MV-4-11 (cell line): ENCODE measurements at regions not wholly inside any gene's neighbourhood (a gene's known extent, or its start where the extent isn't known, plus 50 kb on each side); places are given as distances from the start of the nearest gene placed in this dataset.

ENCODE experiments used
- DNase-seq: peaks from one replicate; lab custom pipeline; 2025; lab: John Stamatoyannopoulos, UW

GRCh38 chr17:413016-413350 is 60.4 kb upstream of the RPH3AL start:
- DNase-seq = no peak

GRCh38 chr17:412211-413015 is 59.8 kb upstream of the RPH3AL start:
- DNase-seq = peak; percentile 65

GRCh38 chr17:411421-412120 is 59.0 kb upstream of the RPH3AL start:
- no peak for DNase-seq

DNA sequence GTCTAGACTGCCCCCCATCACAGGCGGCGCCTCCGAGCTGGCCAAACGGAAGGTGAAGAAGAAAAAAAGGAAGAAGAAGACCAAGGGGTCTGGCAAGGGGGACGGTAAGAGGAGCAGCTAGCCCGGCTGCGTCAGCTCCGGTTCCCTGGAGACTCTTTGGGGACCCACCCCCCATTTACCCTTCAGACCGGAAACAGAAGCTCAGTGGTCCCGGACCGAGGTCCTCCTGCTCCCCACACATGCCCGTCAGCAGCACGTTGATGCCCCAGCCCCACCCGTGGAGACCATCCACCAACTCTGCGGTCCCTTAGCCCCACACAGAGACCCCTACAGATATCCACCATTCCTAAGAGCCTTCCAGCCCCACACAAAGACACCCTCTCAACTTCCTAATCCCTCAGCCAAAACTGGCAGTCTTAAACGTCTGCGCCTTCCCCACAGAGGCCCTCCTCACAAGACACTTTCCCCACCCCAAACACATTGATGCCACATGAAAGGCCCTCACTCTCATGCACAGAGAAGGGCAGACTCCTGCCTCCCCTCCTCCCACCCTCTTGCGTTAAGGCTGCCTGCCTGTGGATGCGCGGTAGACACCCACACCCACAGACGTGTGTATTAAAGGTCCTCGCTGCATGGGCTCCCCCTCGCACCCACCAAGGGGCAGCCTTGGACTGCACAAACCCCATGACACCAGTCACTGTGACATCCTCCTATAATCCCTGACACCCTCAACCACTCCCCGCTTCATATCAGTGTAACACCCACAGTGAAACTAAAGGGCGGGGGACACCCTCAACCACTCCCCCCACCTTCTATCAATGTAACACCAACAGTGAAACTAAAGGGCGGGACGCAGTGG is 58.2 kb upstream of the RPH3AL start:
- peak; percentile 59 for DNase-seq

DNA sequence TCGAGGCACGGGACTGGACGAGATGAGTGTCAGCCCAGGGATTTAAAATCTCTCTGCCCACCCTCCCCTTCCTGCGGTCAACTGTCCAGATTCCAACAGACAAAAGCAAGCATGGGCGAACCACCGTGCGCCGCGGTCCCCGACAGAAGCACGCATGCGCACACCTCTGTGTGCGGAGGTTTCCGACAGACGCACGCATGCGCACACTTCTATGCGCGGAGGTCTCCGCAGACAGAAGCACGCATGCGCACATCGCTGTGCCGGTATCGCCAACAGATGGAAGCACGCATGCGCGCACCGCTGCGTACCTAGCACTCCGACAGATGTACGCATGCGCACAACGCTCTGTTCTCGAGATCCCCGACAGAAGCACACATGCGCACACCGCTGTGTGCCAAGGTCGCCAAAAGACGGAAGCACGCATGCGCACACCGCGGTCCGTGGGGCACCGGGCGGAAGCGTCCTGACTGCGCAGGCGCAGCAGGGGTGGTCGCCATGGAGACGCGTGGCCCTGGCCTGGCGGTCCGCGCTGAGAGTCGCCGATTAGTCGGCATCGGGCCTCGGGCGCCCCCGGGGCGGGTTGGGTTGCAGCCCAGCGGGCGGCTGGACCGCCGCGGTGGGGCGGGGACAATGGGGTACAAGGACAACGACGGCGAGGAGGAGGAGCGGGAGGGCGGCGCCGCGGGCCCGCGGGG is 57.4 kb upstream of the RPH3AL start:
- DNase-seq = peak; percentile 99

- no peak for DNase-seq
Observed at GRCh38 chr17:409308-409847, 56.8 kb upstream of the RPH3AL start.

- no peak for DNase-seq
Observed at GRCh38 chr17:404703-405102, 52.1 kb upstream of the RPH3AL start.
